ENCODE measurements at regions not wholly inside any gene's neighbourhood (a gene's known extent, or its start where the extent isn't known, plus 50 kb on each side); places are given as distances from the start of the nearest gene placed in this dataset.

GRCh38 chr13:90806016-90806615, 541.4 kb upstream of the MIR17HG start:
- Histone ChIP-seq H3K4me3 (no peak overlapping the region), H3K36me3 (no peaks in the 10 kb centered on the region), H3K27ac (no peak overlapping the region), H3K4me1 (peaks cover 0 to 3% (median 0%) of the 10 kb centered on the region in 4 donors), H3K9me3 (no peaks in the 10 kb centered on the region), H3K27me3 (no peaks in the 10 kb centered on the region)
- no peak for TF ChIP-seq CTCF (IDR thresholded peaks at IDR 0.05)
- TF ChIP-seq EP300 (IDR thresholded peaks at IDR 0.05): no peak
- TF ChIP-seq POLR2AphosphoS5 (IDR thresholded peaks at IDR 0.05): no peak
- TF ChIP-seq POLR2A (IDR thresholded peaks at IDR 0.05): no peak
- intact Hi-C loops (cut with DNase I): no loop called here
- 93 to 96% methylated on average over 1 of the region's 1 CpG for WGBS, 2 donors
- DNase-seq: no peak

- WGBS, 2 donors: 62 to 64% methylated on average over 2 of the region's 2 CpGs
- Histone ChIP-seq H3K4me3 (no peak overlapping the region), H3K27me3 (no peaks in the 10 kb centered on the region), H3K36me3 (no peaks in the 10 kb centered on the region), H3K4me1 (peaks cover 0 to 3% (median 0%) of the 10 kb centered on the region in 4 donors), H3K9me3 (no peaks in the 10 kb centered on the region), H3K27ac (no peak overlapping the region)
- TF ChIP-seq POLR2AphosphoS5 (IDR thresholded peaks at IDR 0.05): no peak
- no peak for TF ChIP-seq CTCF (IDR thresholded peaks at IDR 0.05)
- TF ChIP-seq EP300 (IDR thresholded peaks at IDR 0.05): no peak
- TF ChIP-seq POLR2A (IDR thresholded peaks at IDR 0.05): no peak
- no peak for DNase-seq
- intact Hi-C loops (cut with DNase I): no loop called here
Measured at GRCh38 chr13:90806892-90807291, 540.6 kb upstream of the MIR17HG start.

GRCh38 chr13:90808838-90809237, 538.6 kb upstream of the MIR17HG start:
- no peaks in the 10 kb centered on the region for H3K27me3 ChIP-seq
- H3K9me3 ChIP-seq: peaks cover 0 to 2% (median 0%) of the 10 kb centered on the region in 4 donors
- no peak overlapping the region for H3K4me3 ChIP-seq
- H3K4me1 ChIP-seq: peaks cover 0 to 3% (median 0%) of the 10 kb centered on the region in 4 donors
- DNase-seq: no peak
- TF ChIP-seq EP300 (IDR thresholded peaks at IDR 0.05) (no peak), POLR2AphosphoS5 (IDR thresholded peaks at IDR 0.05) (no peak), CTCF (IDR thresholded peaks at IDR 0.05) (no peak), POLR2A (IDR thresholded peaks at IDR 0.05) (no peak)
- H3K36me3 ChIP-seq: no peaks in the 10 kb centered on the region
- intact Hi-C loops (cut with DNase I): no loop called here
- H3K27ac ChIP-seq: no peak overlapping the region

- 7 to 18% methylated on average over 2 of the region's 2 CpGs for WGBS, 2 donors
- H3K9me3 ChIP-seq: peaks cover 0 to 3% (median 0%) of the 10 kb centered on the region in 4 donors
- no peak overlapping the region for H3K27ac ChIP-seq
- H3K4me3 ChIP-seq: no peak overlapping the region
- intact Hi-C loops (cut with DNase I): no loop called here
- TF ChIP-seq POLR2AphosphoS5 (IDR thresholded peaks at IDR 0.05) (no peak), POLR2A (IDR thresholded peaks at IDR 0.05) (no peak), EP300 (IDR thresholded peaks at IDR 0.05) (no peak), CTCF (IDR thresholded peaks at IDR 0.05) (no peak)
- H3K27me3 ChIP-seq: no peaks in the 10 kb centered on the region
- no peaks in the 10 kb centered on the region for H3K36me3 ChIP-seq
- no peak for DNase-seq
- H3K4me1 ChIP-seq: no peaks in the 10 kb centered on the region
Measured at GRCh38 chr13:90824032-90824431, 523.5 kb upstream of the MIR17HG start.

- no peak for DNase-seq
- H3K4me3 ChIP-seq: no peak overlapping the region
- H3K4me1 ChIP-seq: no peaks in the 10 kb centered on the region
- peaks cover 0 to 3% (median 0%) of the 10 kb centered on the region in 4 donors for H3K9me3 ChIP-seq
- intact Hi-C loops (cut with DNase I): no loop called here
- 81 to 87% methylated on average over 2 of the region's 2 CpGs for WGBS, 2 donors
- no peak for TF ChIP-seq CTCF (IDR thresholded peaks at IDR 0.05)
- no peak for TF ChIP-seq POLR2A (IDR thresholded peaks at IDR 0.05)
- no peak for TF ChIP-seq EP300 (IDR thresholded peaks at IDR 0.05)
- no peak for TF ChIP-seq POLR2AphosphoS5 (IDR thresholded peaks at IDR 0.05)
- no peaks in the 10 kb centered on the region for H3K27me3 ChIP-seq
- H3K27ac ChIP-seq: no peak overlapping the region
- H3K36me3 ChIP-seq: no peaks in the 10 kb centered on the region
Measured at GRCh38 chr13:90826688-90827087, 520.8 kb upstream of the MIR17HG start.

Data from sigmoid colon (tissue), 6 donors.